HG03378 (cell line): ENCODE measurements at regions not wholly inside any gene's neighbourhood (a gene's known extent, or its start where the extent isn't known, plus 50 kb on each side); places are given as distances from the start of the nearest gene placed in this dataset.

Experiments used
- ATAC-seq: cut with Tn5 transposase; IDR thresholded peaks from one replicate; pipeline ENCODE4 v1.9.1; 2021; ENCODE audit warnings: mild to moderate bottlenecking, moderate library complexity; ENCODE audit not compliant: unreplicated experiment

DNA sequence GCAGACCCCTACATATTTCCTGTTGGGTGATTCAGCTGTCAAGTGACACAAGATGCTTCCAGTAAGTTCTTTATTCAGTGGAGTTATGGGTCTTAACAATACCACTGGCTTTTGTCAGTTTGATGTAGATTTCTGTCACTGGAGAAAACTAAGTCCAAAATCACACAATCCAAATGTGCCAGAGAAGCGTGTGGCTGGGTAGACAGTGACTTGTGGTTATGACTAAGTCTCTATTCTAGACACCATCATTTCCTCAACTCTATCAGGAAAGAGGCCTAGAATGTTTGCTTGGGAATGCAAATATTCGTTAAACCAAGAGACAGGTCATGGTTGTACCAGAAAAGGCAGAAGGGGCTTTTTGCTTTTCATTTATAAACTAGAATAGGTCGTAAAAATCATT lies 54.4 kb upstream of the HS3ST1 start:
- ATAC-seq = no peak

DNA sequence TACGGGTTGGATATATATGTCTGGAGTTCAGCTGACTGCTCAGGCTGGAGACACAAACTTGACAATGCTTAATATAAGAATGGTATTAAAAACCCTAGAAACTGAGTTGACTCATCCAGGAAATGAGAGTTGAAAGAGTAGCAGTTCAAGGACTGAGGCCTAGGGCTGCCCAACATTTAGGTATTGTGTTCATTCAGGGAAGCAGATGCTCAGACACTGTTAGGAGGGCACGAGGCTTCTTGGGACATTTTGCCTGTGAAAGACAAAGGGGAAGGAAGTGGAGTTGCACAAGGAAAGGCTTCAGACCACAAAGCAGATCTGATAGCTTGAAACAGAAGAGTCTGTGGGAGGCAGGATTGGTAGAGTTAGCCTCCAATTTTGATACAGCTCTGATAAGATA lies 52.0 kb upstream of the HS3ST1 start:
- peak; percentile 95 for ATAC-seq
